K562 (cell line): ENCODE measurements at regions not wholly inside any gene's neighbourhood (a gene's known extent, or its start where the extent isn't known, plus 50 kb on each side); places are given as distances from the start of the nearest gene placed in this dataset.

ENCODE experiments used
- HDAC3 ChIP-seq: fragments of 450-650 bp; IDR thresholded peaks from 2 replicates; pipeline ENCODE4 v1.6.1; 2018; ENCODE audit warnings: borderline replicate concordance, mild to moderate bottlenecking, moderate library complexity; ENCODE audit not compliant: partially characterized antibody
- HDGF ChIP-seq: fragments of 450-650 bp; IDR thresholded peaks from 2 replicates; pipeline ENCODE4 v1.6.1; 2016
- POLR2A ChIP-seq: fragments of 450-650 bp; conservative IDR thresholded peaks from 2 replicates; pipeline ENCODE4 v1.6.1; 2016
- SIN3A ChIP-seq, 2 experiments: fragments of 150-350 bp in 1 of 2; IDR thresholded peaks; 2 replicates each; pipeline ENCODE4 v1.6.1; 2011 to 2016; ENCODE audit warnings: borderline replicate concordance in 2 of 2, low read depth in 2 of 2, low read length in 2 of 2, mild to moderate bottlenecking in 2 of 2, moderate library complexity in 2 of 2; ENCODE audit not compliant: control insufficient read depth in 1 of 2
- SIN3B ChIP-seq: fragments of 450-650 bp; IDR thresholded peaks from 2 replicates; pipeline ENCODE4 v1.6.1; 2017; ENCODE audit warnings: low read depth, mild to moderate bottlenecking, moderate library complexity
- SMARCC2 ChIP-seq: fragments of 450-650 bp; IDR thresholded peaks from 2 replicates; pipeline ENCODE4 v1.6.1; 2017; ENCODE audit warnings: antibody characterized with exemption, moderate library complexity, mild to moderate bottlenecking, low read depth
- SNIP1 ChIP-seq: fragments of 450-650 bp; IDR thresholded peaks from 2 replicates; pipeline ENCODE4 v1.7.1; 2017; ENCODE audit warnings: low read depth, mild to moderate bottlenecking
- ZC3H8 ChIP-seq: fragments of 450-650 bp; IDR thresholded peaks from 2 replicates; pipeline ENCODE4 v1.6.1; 2017
- TF ChIP-seq, protein P1 (sequence below), 3 experiments: IDR thresholded peaks in 2 of 3; conservative IDR thresholded peaks in 1 of 3; 2 replicates each; pipeline ENCODE4 v1.5.1; 2011 to 2012; ENCODE audit warnings: low read length in 3 of 3, mild to moderate bottlenecking in 3 of 3, control low read depth in 2 of 3, improper control_type of control experiment in 1 of 3, inconsistent platforms in 1 of 3, low read depth in 1 of 3, mixed read lengths in 1 of 3, moderate library complexity in 1 of 3; ENCODE audit not compliant: insufficient read depth in 2 of 3
- TF ChIP-seq, protein P2 (sequence below): fragments of 450-650 bp; formaldehyde crosslinking; IDR thresholded peaks from 2 replicates; pipeline ENCODE4 v1.4.0; 2022; ENCODE audit warnings: mild to moderate bottlenecking, moderate library complexity
- TF ChIP-seq, protein P3 (sequence below): sonication (generic); formaldehyde crosslinking; IDR thresholded peaks from 2 replicates; pipeline ENCODE4 v1.8.0; 2022; ENCODE audit warnings: mild to moderate bottlenecking, low read depth, missing genetic modification reagents

DNA sequence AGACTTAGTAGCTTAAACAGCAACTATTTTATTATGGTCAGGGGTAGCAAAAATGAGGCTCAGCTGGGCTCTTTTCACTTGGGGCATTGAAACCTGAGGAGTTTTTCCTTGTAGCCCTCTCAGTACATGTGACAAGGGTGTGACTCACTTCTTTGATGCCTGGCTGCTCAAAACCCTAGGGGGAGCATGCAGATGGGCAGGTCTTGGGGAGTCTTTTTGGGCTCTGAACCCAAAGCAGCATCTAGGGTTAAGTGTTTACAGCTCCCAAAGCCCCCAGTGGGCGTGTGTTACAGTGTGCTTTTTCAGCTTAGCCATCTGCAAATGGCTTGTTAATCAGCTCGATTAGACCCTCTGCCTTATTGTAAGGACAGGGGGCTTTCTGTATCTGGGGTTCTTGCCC, 1752.7 kb downstream of the PCDH7 start:
- TF ChIP-seq, protein P1, sequence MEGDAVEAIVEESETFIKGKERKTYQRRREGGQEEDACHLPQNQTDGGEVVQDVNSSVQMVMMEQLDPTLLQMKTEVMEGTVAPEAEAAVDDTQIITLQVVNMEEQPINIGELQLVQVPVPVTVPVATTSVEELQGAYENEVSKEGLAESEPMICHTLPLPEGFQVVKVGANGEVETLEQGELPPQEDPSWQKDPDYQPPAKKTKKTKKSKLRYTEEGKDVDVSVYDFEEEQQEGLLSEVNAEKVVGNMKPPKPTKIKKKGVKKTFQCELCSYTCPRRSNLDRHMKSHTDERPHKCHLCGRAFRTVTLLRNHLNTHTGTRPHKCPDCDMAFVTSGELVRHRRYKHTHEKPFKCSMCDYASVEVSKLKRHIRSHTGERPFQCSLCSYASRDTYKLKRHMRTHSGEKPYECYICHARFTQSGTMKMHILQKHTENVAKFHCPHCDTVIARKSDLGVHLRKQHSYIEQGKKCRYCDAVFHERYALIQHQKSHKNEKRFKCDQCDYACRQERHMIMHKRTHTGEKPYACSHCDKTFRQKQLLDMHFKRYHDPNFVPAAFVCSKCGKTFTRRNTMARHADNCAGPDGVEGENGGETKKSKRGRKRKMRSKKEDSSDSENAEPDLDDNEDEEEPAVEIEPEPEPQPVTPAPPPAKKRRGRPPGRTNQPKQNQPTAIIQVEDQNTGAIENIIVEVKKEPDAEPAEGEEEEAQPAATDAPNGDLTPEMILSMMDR (IDR thresholded peaks at IDR 0.05 in 2 of 3, conservative IDR thresholded peaks at IDR 0.05 in 1 of 3; ENCODE audit: insufficient read depth in 2 of 3, low read depth in 1 of 3, low read length in 3 of 3): no peak
- TF ChIP-seq HDAC3 (no peak), HDGF (no peak), ZC3H8 (no peak), POLR2A (no peak), SIN3A (IDR thresholded peaks at IDR 0.05; ENCODE audit: borderline replicate concordance in 2 of 2, control insufficient read depth in 1 of 2, low read depth in 2 of 2, low read length in 2 of 2) (no peak), SNIP1 (no peak), SMARCC2 (no peak), SIN3B (no peak)
- TF ChIP-seq, protein P2, sequence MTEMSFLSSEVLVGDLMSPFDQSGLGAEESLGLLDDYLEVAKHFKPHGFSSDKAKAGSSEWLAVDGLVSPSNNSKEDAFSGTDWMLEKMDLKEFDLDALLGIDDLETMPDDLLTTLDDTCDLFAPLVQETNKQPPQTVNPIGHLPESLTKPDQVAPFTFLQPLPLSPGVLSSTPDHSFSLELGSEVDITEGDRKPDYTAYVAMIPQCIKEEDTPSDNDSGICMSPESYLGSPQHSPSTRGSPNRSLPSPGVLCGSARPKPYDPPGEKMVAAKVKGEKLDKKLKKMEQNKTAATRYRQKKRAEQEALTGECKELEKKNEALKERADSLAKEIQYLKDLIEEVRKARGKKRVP (CRISPR knock-in tag): no peak
- TF ChIP-seq, protein P3, sequence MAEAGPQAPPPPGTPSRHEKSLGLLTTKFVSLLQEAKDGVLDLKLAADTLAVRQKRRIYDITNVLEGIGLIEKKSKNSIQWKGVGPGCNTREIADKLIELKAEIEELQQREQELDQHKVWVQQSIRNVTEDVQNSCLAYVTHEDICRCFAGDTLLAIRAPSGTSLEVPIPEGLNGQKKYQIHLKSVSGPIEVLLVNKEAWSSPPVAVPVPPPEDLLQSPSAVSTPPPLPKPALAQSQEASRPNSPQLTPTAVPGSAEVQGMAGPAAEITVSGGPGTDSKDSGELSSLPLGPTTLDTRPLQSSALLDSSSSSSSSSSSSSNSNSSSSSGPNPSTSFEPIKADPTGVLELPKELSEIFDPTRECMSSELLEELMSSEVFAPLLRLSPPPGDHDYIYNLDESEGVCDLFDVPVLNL: no peak
